ENCODE measurements at regions not wholly inside any gene's neighbourhood (a gene's known extent, or its start where the extent isn't known, plus 50 kb on each side); places are given as distances from the start of the nearest gene placed in this dataset.

GRCh38 chr12:84201976-84202375 lies 710.6 kb downstream of the SLC6A15 start:
- intact Hi-C loops (cut with DNase I) = no loop called here
- peaks cover 0 to 11% (median 8%) of the 10 kb centered on the region in 3 donors for H3K4me1 ChIP-seq
- no peaks in the 10 kb centered on the region for H3K36me3 ChIP-seq
- no peaks in the 10 kb centered on the region for H3K27me3 ChIP-seq
- FAIRE-seq (no peak), ATAC-seq (no peak), DNase-seq (no peak)
- no peak overlapping the region for H3K27ac ChIP-seq
- H3K4me3 ChIP-seq = no peak overlapping the region
- WGBS, 2 donors = 82 to 91% methylated on average over 2 of the region's 2 CpGs
- TF ChIP-seq CTCF (IDR thresholded peaks at IDR 0.05) = no peak
- H3K9me3 ChIP-seq = peaks cover 0 to 3% (median 0%) of the 10 kb centered on the region in 4 donors

GRCh38 chr12:84198294-84198946 lies 714.2 kb downstream of the SLC6A15 start:
- Histone ChIP-seq H3K27me3 (no peaks in the 10 kb centered on the region), H3K27ac (no peak overlapping the region), H3K4me3 (no peak overlapping the region), H3K9me3 (peaks cover 0 to 3% (median 0%) of the 10 kb centered on the region in 4 donors), H3K36me3 (no peaks in the 10 kb centered on the region), H3K4me1 (peaks cover 0 to 11% (median 8%) of the 10 kb centered on the region in 3 donors)
- DNase-seq = peak in 3 of 6 donors; percentile 29 to 59 (median 54)
- 36% methylated on average over 6 of the region's 6 CpGs for WGBS, 2 donors
- TF ChIP-seq CTCF (IDR thresholded peaks at IDR 0.05) = no peak
- intact Hi-C loops (cut with DNase I) = no loop called here
- FAIRE-seq = no peak
- ATAC-seq = peak; percentile 89 to 99 (median 96)

GRCh38 chr12:84191779-84192178 lies 720.8 kb downstream of the SLC6A15 start:
- Histone ChIP-seq H3K27me3 (no peaks in the 10 kb centered on the region), H3K4me1 (no peaks in the 10 kb centered on the region), H3K9me3 (no peaks in the 10 kb centered on the region), H3K27ac (no peak overlapping the region), H3K36me3 (no peaks in the 10 kb centered on the region), H3K4me3 (no peak overlapping the region)
- DNase-seq (no peak), ATAC-seq (no peak), FAIRE-seq (no peak)
- TF ChIP-seq CTCF (IDR thresholded peaks at IDR 0.05) = no peak
- WGBS, 2 donors = 67 to 73% methylated on average over 3 of the region's 3 CpGs
- intact Hi-C loops (cut with DNase I) = no loop called here

- WGBS, 2 donors = 51 to 66% methylated on average over 1 of the region's 1 CpG
- H3K4me1 ChIP-seq = no peaks in the 10 kb centered on the region
- ATAC-seq = no peak
- DNase-seq = no peak
- intact Hi-C loops (cut with DNase I) = no loop called here
- no peaks in the 10 kb centered on the region for H3K27me3 ChIP-seq
- no peak for TF ChIP-seq CTCF (IDR thresholded peaks at IDR 0.05)
- peak; percentile 13 for FAIRE-seq
- no peak overlapping the region for H3K27ac ChIP-seq
- H3K36me3 ChIP-seq = no peaks in the 10 kb centered on the region
- no peaks in the 10 kb centered on the region for H3K9me3 ChIP-seq
- no peak overlapping the region for H3K4me3 ChIP-seq
Observed at GRCh38 chr12:84186433-84186832, 726.2 kb downstream of the SLC6A15 start.

GRCh38 chr12:84183576-84183975 lies 729.0 kb downstream of the SLC6A15 start:
- Histone ChIP-seq H3K27ac (no peak overlapping the region), H3K36me3 (no peaks in the 10 kb centered on the region), H3K27me3 (no peaks in the 10 kb centered on the region), H3K4me3 (no peak overlapping the region), H3K9me3 (no peaks in the 10 kb centered on the region), H3K4me1 (no peaks in the 10 kb centered on the region)
- no peak for TF ChIP-seq CTCF (IDR thresholded peaks at IDR 0.05)
- ATAC-seq (no peak), DNase-seq (no peak), FAIRE-seq (no peak)
- 73 to 79% methylated on average over 2 of the region's 2 CpGs for WGBS, 2 donors
- intact Hi-C loops (cut with DNase I) = no loop called here

Data from pancreas (tissue), 10 donors.